ENCODE measurements at regions not wholly inside any gene's neighbourhood (a gene's known extent, or its start where the extent isn't known, plus 50 kb on each side); places are given as distances from the start of the nearest gene placed in this dataset.

GRCh38 chr3:155029941-155030340 is 50.2 kb upstream of the MME start:
- no peak overlapping the region for H3K4me3 ChIP-seq (ENCODE audit: low read length)
- DNase-seq (ENCODE audit: low read depth): no peak
- no peak for TF ChIP-seq CTCF (IDR thresholded peaks at IDR 0.05; ENCODE audit: insufficient read depth, low read depth, low read length, missing control alignments)

- no peak for DNase-seq (ENCODE audit: low read depth)
These were observed 53.0 kb upstream of the MME start for GRCh38 chr3:155026999-155027591.

GRCh38 chr3:155024006-155024638 is 56.0 kb upstream of the MME start:
- DNase-seq (ENCODE audit: low read depth): no peak
- H3K4me3 ChIP-seq (ENCODE audit: low read length): no peak overlapping the region
- no peak for TF ChIP-seq CTCF (IDR thresholded peaks at IDR 0.05; ENCODE audit: insufficient read depth, low read depth, low read length, missing control alignments)

More at GRCh38 chr3:155026999-155027591, 53.0 kb upstream of the MME start:
- TF ChIP-seq CTCF (IDR thresholded peaks at IDR 0.05; ENCODE audit: insufficient read depth, low read depth, low read length, missing control alignments): no peak
- no peak overlapping the region for H3K4me3 ChIP-seq (ENCODE audit: low read length)

GRCh38 chr3:155022896-155023295 is 57.2 kb upstream of the MME start:
- H3K4me3 ChIP-seq (ENCODE audit: low read length): no peak overlapping the region
- no peak for DNase-seq (ENCODE audit: low read depth)
- TF ChIP-seq CTCF (IDR thresholded peaks at IDR 0.05; ENCODE audit: insufficient read depth, low read depth, low read length, missing control alignments): no peak

GRCh38 chr3:155019575-155019974 is 60.5 kb upstream of the MME start:
- DNase-seq (ENCODE audit: low read depth): peak; percentile 24
- no peak for TF ChIP-seq CTCF (IDR thresholded peaks at IDR 0.05; ENCODE audit: insufficient read depth, low read depth, low read length, missing control alignments)
- no peak overlapping the region for H3K4me3 ChIP-seq (ENCODE audit: low read length)

- no peak overlapping the region for H3K4me3 ChIP-seq (ENCODE audit: low read length)
- peak; percentile 93 for DNase-seq (ENCODE audit: low read depth)
- TF ChIP-seq CTCF (IDR thresholded peaks at IDR 0.05; ENCODE audit: insufficient read depth, low read depth, low read length, missing control alignments): no peak
These were observed 61.3 kb upstream of the MME start for GRCh38 chr3:155018621-155019330.

Data from epithelial cell of esophagus (primary cell).